NCI-H128 (cell line): ENCODE measurements at regions not wholly inside any gene's neighbourhood (a gene's known extent, or its start where the extent isn't known, plus 50 kb on each side); places are given as distances from the start of the nearest gene placed in this dataset.

Experiments
- DNase-seq: peaks from one replicate; lab custom pipeline; 2025; ENCODE audit not compliant: unreplicated experiment; lab: John Stamatoyannopoulos, UW

- no peak for DNase-seq
Measured at GRCh38 chr9:109830545-109830944, 50.5 kb downstream of the PALM2AKAP2 start.

GRCh38 chr9:109831998-109832658 lies 52.1 kb downstream of the PALM2AKAP2 start:
- no peak for DNase-seq

GRCh38 chr9:109834855-109835254 lies 54.9 kb downstream of the PALM2AKAP2 start:
- no peak for DNase-seq

- no peak for DNase-seq
Measured at GRCh38 chr9:109843641-109844040, 63.6 kb downstream of the PALM2AKAP2 start.

GRCh38 chr9:109845226-109845625 lies 65.2 kb downstream of the PALM2AKAP2 start:
- no peak for DNase-seq

- no peak for DNase-seq
Measured at GRCh38 chr9:109846776-109847175, 66.8 kb downstream of the PALM2AKAP2 start.

GRCh38 chr9:109852556-109852955 lies 72.6 kb downstream of the PALM2AKAP2 start:
- no peak for DNase-seq

GRCh38 chr9:109855540-109855939 lies 75.5 kb downstream of the PALM2AKAP2 start:
- DNase-seq = no peak

- no peak for DNase-seq
Measured at GRCh38 chr9:109856785-109857184, 76.8 kb downstream of the PALM2AKAP2 start.

- DNase-seq = no peak
Measured at GRCh38 chr9:109857336-109857735, 77.3 kb downstream of the PALM2AKAP2 start.

GRCh38 chr9:109859447-109859846 lies 79.4 kb downstream of the PALM2AKAP2 start:
- DNase-seq = no peak

GRCh38 chr9:109860521-109860920 lies 80.5 kb downstream of the PALM2AKAP2 start:
- no peak for DNase-seq

- DNase-seq = no peak
Measured at GRCh38 chr9:109861499-109861898, 81.5 kb downstream of the PALM2AKAP2 start.

GRCh38 chr9:109861918-109862317 lies 81.9 kb downstream of the PALM2AKAP2 start:
- DNase-seq = no peak

- DNase-seq = no peak
Measured at GRCh38 chr9:109862452-109862851, 82.5 kb downstream of the PALM2AKAP2 start.

- DNase-seq = no peak
Measured at GRCh38 chr9:109863961-109864360, 84.0 kb downstream of the PALM2AKAP2 start.

- DNase-seq = no peak
Measured at GRCh38 chr9:109865521-109865920, 85.5 kb downstream of the PALM2AKAP2 start.

GRCh38 chr9:109868207-109868606 lies 88.2 kb downstream of the PALM2AKAP2 start:
- no peak for DNase-seq

- DNase-seq = no peak
Measured at GRCh38 chr9:109868722-109869121, 88.7 kb downstream of the PALM2AKAP2 start.

- DNase-seq = no peak
Measured at GRCh38 chr9:109870365-109870764, 90.4 kb downstream of the PALM2AKAP2 start.

- no peak for DNase-seq
Measured at GRCh38 chr9:109872901-109873300, 92.9 kb downstream of the PALM2AKAP2 start.

- DNase-seq = no peak
Measured at GRCh38 chr9:109875495-109876129, 95.6 kb downstream of the PALM2AKAP2 start.
